ENCODE measurements at regions not wholly inside any gene's neighbourhood (a gene's known extent, or its start where the extent isn't known, plus 50 kb on each side); places are given as distances from the start of the nearest gene placed in this dataset.

DNA sequence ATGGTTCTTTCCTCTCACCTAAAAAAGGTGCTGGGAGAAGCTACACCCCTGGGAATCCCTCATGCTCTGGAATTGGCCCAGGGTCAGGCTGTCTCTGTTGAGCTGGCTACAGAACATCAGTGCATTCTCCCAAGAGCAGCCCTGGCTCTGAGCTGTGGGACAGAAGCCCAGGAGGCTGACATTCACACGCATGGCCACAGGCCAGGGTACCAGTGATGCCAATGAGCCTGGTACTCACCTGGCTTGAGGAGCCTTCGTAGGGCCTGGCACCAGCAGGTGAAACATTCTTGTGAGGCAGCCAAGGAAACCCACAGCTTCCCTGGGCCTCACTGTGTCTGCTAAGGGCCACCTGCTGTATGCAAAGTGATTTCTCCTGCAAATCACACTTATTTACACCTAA is 121.7 kb upstream of the CCL2 start:
- ATAC-seq (ENCODE audit: low read depth) (no peak), DNase-seq (no peak)
- no CpG with 5 or more reads among the region's 2 CpGs for WGBS, 2 experiments (ENCODE audit: extremely low coverage in 2 of 2, insufficient read length in 1 of 2)
- no peak overlapping the region for H4K91ac ChIP-seq (ENCODE audit: insufficient read depth, low read depth, low read length)
- TF ChIP-seq, protein P1, sequence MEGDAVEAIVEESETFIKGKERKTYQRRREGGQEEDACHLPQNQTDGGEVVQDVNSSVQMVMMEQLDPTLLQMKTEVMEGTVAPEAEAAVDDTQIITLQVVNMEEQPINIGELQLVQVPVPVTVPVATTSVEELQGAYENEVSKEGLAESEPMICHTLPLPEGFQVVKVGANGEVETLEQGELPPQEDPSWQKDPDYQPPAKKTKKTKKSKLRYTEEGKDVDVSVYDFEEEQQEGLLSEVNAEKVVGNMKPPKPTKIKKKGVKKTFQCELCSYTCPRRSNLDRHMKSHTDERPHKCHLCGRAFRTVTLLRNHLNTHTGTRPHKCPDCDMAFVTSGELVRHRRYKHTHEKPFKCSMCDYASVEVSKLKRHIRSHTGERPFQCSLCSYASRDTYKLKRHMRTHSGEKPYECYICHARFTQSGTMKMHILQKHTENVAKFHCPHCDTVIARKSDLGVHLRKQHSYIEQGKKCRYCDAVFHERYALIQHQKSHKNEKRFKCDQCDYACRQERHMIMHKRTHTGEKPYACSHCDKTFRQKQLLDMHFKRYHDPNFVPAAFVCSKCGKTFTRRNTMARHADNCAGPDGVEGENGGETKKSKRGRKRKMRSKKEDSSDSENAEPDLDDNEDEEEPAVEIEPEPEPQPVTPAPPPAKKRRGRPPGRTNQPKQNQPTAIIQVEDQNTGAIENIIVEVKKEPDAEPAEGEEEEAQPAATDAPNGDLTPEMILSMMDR (conservative IDR thresholded peaks at IDR 0.05; ENCODE audit: low read depth, low read length) = no peak
- TF ChIP-seq BHLHE40 (IDR thresholded peaks at IDR 0.05; ENCODE audit: low read depth, low read length) (no peak), MXI1 (IDR thresholded peaks at IDR 0.05; ENCODE audit: borderline replicate concordance, low read depth, low read length) (no peak), FOS (IDR thresholded peaks at IDR 0.05; ENCODE audit: low read depth, low read length) (no peak), SMC3 (IDR thresholded peaks at IDR 0.05; ENCODE audit: low read depth, low read length) (no peak), RAD21 (IDR thresholded peaks at IDR 0.05; ENCODE audit: low read length) (no peak)
- TF ChIP-seq, protein P2, sequence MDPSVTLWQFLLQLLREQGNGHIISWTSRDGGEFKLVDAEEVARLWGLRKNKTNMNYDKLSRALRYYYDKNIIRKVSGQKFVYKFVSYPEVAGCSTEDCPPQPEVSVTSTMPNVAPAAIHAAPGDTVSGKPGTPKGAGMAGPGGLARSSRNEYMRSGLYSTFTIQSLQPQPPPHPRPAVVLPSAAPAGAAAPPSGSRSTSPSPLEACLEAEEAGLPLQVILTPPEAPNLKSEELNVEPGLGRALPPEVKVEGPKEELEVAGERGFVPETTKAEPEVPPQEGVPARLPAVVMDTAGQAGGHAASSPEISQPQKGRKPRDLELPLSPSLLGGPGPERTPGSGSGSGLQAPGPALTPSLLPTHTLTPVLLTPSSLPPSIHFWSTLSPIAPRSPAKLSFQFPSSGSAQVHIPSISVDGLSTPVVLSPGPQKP (IDR thresholded peaks at IDR 0.05; ENCODE audit: borderline replicate concordance, low read depth, low read length) = no peak
- no peaks in the 10 kb centered on the region for H3K9me3 ChIP-seq (ENCODE audit: control insufficient read depth, insufficient read depth, low read length)
- POLR2A ChIA-PET (ENCODE audit: unreplicated experiment) = no interaction called here
- H3K27me3 ChIP-seq (ENCODE audit: control insufficient read depth, insufficient read depth, low read length) = peaks cover 1% of the 10 kb centered on the region; the same call in 1 of the 2 replicates
- in situ Hi-C loops (cut with MboI; ENCODE audit: low sequenced_read_pairs) (no loop called here), intact Hi-C loops (cut with micrococcal nuclease) (no loop called here), dilution Hi-C loops (cut with HindIII; ENCODE audit: low sequenced_read_pairs, unreplicated experiment) (no loop called here)
- no peak overlapping the region for H3K56ac ChIP-seq (ENCODE audit: extremely low read depth, insufficient read depth, low read length)
- CTCF ChIA-PET = no interaction called here
- H3K79me1 ChIP-seq (ENCODE audit: low read depth in 1 of 2, low read length in 2 of 2) = no peaks in the 10 kb centered on the region
- H2AK9ac ChIP-seq (replicated peaks; ENCODE audit: low read depth, low read length, poor library complexity) = no peak overlapping the region
- no TSS peak for BruUV-seq (replicated peaks)
- no peak overlapping the region for H3K18ac ChIP-seq (ENCODE audit: low read depth, low read length)
- H2BK20ac ChIP-seq (ENCODE audit: low read depth, low read length) = no peak overlapping the region
- no peaks in the 10 kb centered on the region for H3K36me3 ChIP-seq (ENCODE audit: control insufficient read depth, insufficient read depth, low read length)
- no peak overlapping the region for H3K14ac ChIP-seq (replicated peaks; ENCODE audit: low read depth, low read length)
- no peak overlapping the region for H3K23ac ChIP-seq (ENCODE audit: low read depth, low read length)
- no peak overlapping the region for H2BK15ac ChIP-seq (ENCODE audit: low read depth, low read length)
- H2BK5ac ChIP-seq (ENCODE audit: low read depth, low read length, poor library complexity, severe bottlenecking) = no peak overlapping the region
- H3K9me1 ChIP-seq (ENCODE audit: insufficient read depth, low read length) = no peaks in the 10 kb centered on the region
- H3K4me2 ChIP-seq (ENCODE audit: low read depth, low read length) = no peak overlapping the region
- H4K5ac ChIP-seq (ENCODE audit: low read depth, low read length) = no peak overlapping the region
- no peak overlapping the region for H2AK5ac ChIP-seq (ENCODE audit: low read depth, low read length)
- H4K8ac ChIP-seq (ENCODE audit: low read depth in 2 of 2, low read length in 2 of 2) = no peak overlapping the region
- no peaks in the 10 kb centered on the region for H4K20me1 ChIP-seq (ENCODE audit: insufficient read depth, low read length)
- no peak overlapping the region for H3K27ac ChIP-seq (ENCODE audit: insufficient read depth, low read length)
- no peaks in the 10 kb centered on the region for H3K4me1 ChIP-seq (ENCODE audit: control insufficient read depth, insufficient read depth, low read length)
- H3K4me3 ChIP-seq (ENCODE audit: insufficient read depth, low read depth, low read length) = no peak overlapping the region
- no peak overlapping the region for H3K4ac ChIP-seq (ENCODE audit: low read depth, low read length)
- H2BK120ac ChIP-seq (ENCODE audit: low read depth, low read length) = no peak overlapping the region
- no peak overlapping the region for H3K9ac ChIP-seq (ENCODE audit: low read depth, low read length)
- no peak overlapping the region for H2AFZ ChIP-seq (replicated peaks; ENCODE audit: low read length, poor library complexity)

Data from IMR-90 (cell line).